Liver (tissue), 8 donors: ENCODE measurements at regions not wholly inside any gene's neighbourhood (a gene's known extent, or its start where the extent isn't known, plus 50 kb on each side); places are given as distances from the start of the nearest gene placed in this dataset.

Experiments used
- DNase-seq: peaks from one replicate; pipeline ENCODE4 v3.0.0-alpha.2; 2017; ENCODE audit warnings: low spot score
- H3K27ac ChIP-seq, 2 donors: one replicate each; pipeline ENCODE4 v1.7.0; 2013; ENCODE audit warnings: inconsistent platforms in 2 of 2, low read length in 2 of 2, control low read depth in 1 of 2, low read depth in 1 of 2, mild to moderate bottlenecking in 1 of 2
- H3K27me3 ChIP-seq, 4 donors: one replicate each; pipeline versions ENCODE4 v1.6.1 to v1.7.0; 2013; ENCODE audit warnings: low read length in 3 of 4, inconsistent platforms in 1 of 4, mild to moderate bottlenecking in 1 of 4, moderate library complexity in 1 of 4; ENCODE audit not compliant: control insufficient read depth in 4 of 4, insufficient read depth in 4 of 4
- H3K36me3 ChIP-seq, 4 donors: one replicate each; pipeline versions ENCODE4 v1.6.1 to v1.7.0; 2013; ENCODE audit warnings: low read length in 3 of 4, mild to moderate bottlenecking in 3 of 4, low read depth in 1 of 4, moderate library complexity in 1 of 4; ENCODE audit not compliant: control insufficient read depth in 4 of 4, insufficient read depth in 3 of 4
- H3K4me1 ChIP-seq, 4 donors: one replicate each; pipeline versions ENCODE4 v1.6.1 to v1.7.0; 2013; ENCODE audit warnings: low read length in 3 of 4, mild to moderate bottlenecking in 3 of 4, moderate library complexity in 1 of 4; ENCODE audit not compliant: control insufficient read depth in 4 of 4, insufficient read depth in 4 of 4
- H3K4me3 ChIP-seq, 3 donors: one replicate each; pipeline versions ENCODE4 v1.6.1 to v1.7.0; 2013; ENCODE audit warnings: low read length in 3 of 3, control low read depth in 1 of 3, low read depth in 1 of 3, mild to moderate bottlenecking in 1 of 3
- H3K9ac ChIP-seq, 2 donors: one replicate each; pipeline ENCODE4 v1.7.0; 2013; ENCODE audit warnings: low read length in 2 of 2, mild to moderate bottlenecking in 2 of 2, moderate library complexity in 2 of 2, control low read depth in 1 of 2, low read depth in 1 of 2
- H3K9me3 ChIP-seq, 4 donors: one replicate each; pipeline versions ENCODE4 v1.6.1 to v1.7.0; 2013; ENCODE audit warnings: low read length in 3 of 4; ENCODE audit not compliant: control insufficient read depth in 4 of 4
- EGR1 ChIP-seq, 2 donors: IDR thresholded peaks; 2 replicates each; pipeline ENCODE4 v1.6.1; 2016 to 2018; ENCODE audit warnings: antibody characterized with exemption in 2 of 2, low read depth in 2 of 2
- FOXA1 ChIP-seq: IDR thresholded peaks from 2 replicates; pipeline ENCODE4 v1.6.1; 2016; ENCODE audit warnings: antibody characterized with exemption
- FOXA2 ChIP-seq: IDR thresholded peaks from 2 replicates; pipeline ENCODE4 v1.6.1; 2016; ENCODE audit warnings: antibody characterized with exemption
- GABPA ChIP-seq, 2 donors: IDR thresholded peaks in 1 of 2; conservative IDR thresholded peaks in 1 of 2; 2 replicates each; pipeline ENCODE4 v1.6.1; 2016; ENCODE audit warnings: antibody characterized with exemption in 2 of 2, mild to moderate bottlenecking in 1 of 2, moderate library complexity in 1 of 2
- HNF4A ChIP-seq, 2 donors: conservative IDR thresholded peaks; 2 replicates each; pipeline ENCODE4 v1.6.1; 2016; ENCODE audit warnings: antibody characterized with exemption in 2 of 2, mild to moderate bottlenecking in 2 of 2
- HNF4G ChIP-seq: IDR thresholded peaks from 2 replicates; pipeline ENCODE4 v1.6.1; 2016; ENCODE audit warnings: antibody characterized with exemption
- JUND ChIP-seq, 2 donors: IDR thresholded peaks; 2 replicates each; pipeline ENCODE4 v1.6.1; 2016; ENCODE audit warnings: antibody characterized with exemption in 2 of 2
- NR2F2 ChIP-seq: IDR thresholded peaks from 2 replicates; pipeline ENCODE4 v1.6.1; 2016; ENCODE audit warnings: antibody characterized with exemption
- RAD21 ChIP-seq, 2 donors: IDR thresholded peaks; 2 replicates each; pipeline ENCODE4 v1.6.1; 2016; ENCODE audit warnings: antibody characterized with exemption in 2 of 2, mild to moderate bottlenecking in 2 of 2
- RXRA ChIP-seq, 2 donors: IDR thresholded peaks; 2 replicates each; pipeline ENCODE4 v1.6.1; 2017 to 2018; ENCODE audit warnings: antibody characterized with exemption in 2 of 2, mild to moderate bottlenecking in 1 of 2
- SP1 ChIP-seq: IDR thresholded peaks from 2 replicates; pipeline ENCODE4 v1.6.1; 2018; ENCODE audit warnings: antibody characterized with exemption, mild to moderate bottlenecking
- YY1 ChIP-seq: IDR thresholded peaks from 2 replicates; pipeline ENCODE4 v1.6.1; 2016; ENCODE audit warnings: antibody characterized with exemption, mild to moderate bottlenecking
- WGBS: extraction: QIAGEN DNeasy Blood & Tissue Kit; methylation state at CpG from one replicate; pipeline ENCODE4 v1.1.7; 2013; 5-methylcytosine and 5-hydroxymethylcytosine counted together
- TF ChIP-seq, protein P1 (sequence below): IDR thresholded peaks from 2 replicates; pipeline ENCODE4 v1.6.1; 2016; ENCODE audit warnings: antibody characterized with exemption
- TF ChIP-seq, protein P2 (sequence below): fragments of 150-350 bp; IDR thresholded peaks from 2 replicates; pipeline ENCODE4 v1.5.1; 2017; ENCODE audit warnings: improper control_type of control experiment, low read depth, low read length; ENCODE audit not compliant: missing input control
- TF ChIP-seq, protein P3 (sequence below): IDR thresholded peaks from 2 replicates; pipeline ENCODE4 v1.6.1; 2016; ENCODE audit warnings: antibody characterized with exemption
- TF ChIP-seq, protein P4 (sequence below): IDR thresholded peaks from 2 replicates; pipeline ENCODE4 v1.6.1; 2016; ENCODE audit warnings: antibody characterized with exemption, mild to moderate bottlenecking
- TF ChIP-seq, protein P5 (sequence below): IDR thresholded peaks from 2 replicates; pipeline ENCODE4 v1.6.1; 2016; ENCODE audit warnings: antibody characterized with exemption
- donor health status: healthy.
- donor health status: healthy.
- donor health status: healthy.
- donor health status: healthy.
- donor health status: healthy.

DNA sequence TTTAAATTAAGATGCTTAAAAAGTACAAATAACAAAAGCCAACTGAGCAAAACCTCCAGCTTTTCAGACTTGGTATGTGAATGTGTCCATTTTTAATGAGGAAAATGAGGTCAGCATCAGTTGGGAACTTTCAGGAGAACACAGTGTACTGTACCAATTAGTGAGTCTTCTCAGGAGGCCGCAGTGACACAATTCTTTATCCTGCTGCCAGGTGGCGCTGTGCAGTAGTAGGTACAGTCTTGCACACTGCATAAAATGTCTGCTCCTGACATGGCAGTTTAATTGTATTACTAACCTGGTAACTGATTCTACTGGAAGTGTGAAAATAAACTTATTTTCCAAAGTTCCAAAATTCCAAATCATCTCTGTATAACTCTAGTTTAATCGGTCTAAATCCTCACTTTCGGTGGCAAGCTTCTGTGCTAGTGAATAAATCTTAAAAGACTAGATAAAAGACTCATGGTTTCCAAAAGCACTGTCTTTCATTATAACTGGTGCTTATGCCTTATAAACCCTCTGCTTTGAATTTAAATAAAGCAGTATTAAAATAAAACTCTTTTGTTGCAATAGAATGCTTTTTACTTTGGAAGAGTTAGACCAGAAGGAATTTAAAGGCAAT lies 214.8 kb upstream of the MMS22L start:
- TF ChIP-seq RXRA (IDR thresholded peaks at IDR 0.05), result peak in 1 of 2 donors; percentile 8
- TF ChIP-seq, protein P1, sequence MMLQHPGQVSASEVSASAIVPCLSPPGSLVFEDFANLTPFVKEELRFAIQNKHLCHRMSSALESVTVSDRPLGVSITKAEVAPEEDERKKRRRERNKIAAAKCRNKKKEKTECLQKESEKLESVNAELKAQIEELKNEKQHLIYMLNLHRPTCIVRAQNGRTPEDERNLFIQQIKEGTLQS, result no peak
- no peak for TF ChIP-seq FOXA2
- TF ChIP-seq, protein P2, sequence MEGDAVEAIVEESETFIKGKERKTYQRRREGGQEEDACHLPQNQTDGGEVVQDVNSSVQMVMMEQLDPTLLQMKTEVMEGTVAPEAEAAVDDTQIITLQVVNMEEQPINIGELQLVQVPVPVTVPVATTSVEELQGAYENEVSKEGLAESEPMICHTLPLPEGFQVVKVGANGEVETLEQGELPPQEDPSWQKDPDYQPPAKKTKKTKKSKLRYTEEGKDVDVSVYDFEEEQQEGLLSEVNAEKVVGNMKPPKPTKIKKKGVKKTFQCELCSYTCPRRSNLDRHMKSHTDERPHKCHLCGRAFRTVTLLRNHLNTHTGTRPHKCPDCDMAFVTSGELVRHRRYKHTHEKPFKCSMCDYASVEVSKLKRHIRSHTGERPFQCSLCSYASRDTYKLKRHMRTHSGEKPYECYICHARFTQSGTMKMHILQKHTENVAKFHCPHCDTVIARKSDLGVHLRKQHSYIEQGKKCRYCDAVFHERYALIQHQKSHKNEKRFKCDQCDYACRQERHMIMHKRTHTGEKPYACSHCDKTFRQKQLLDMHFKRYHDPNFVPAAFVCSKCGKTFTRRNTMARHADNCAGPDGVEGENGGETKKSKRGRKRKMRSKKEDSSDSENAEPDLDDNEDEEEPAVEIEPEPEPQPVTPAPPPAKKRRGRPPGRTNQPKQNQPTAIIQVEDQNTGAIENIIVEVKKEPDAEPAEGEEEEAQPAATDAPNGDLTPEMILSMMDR, result peak; percentile 74
- peak; percentile 85 for TF ChIP-seq YY1
- TF ChIP-seq RAD21 (IDR thresholded peaks at IDR 0.05), result peak; percentile 73 to 81
- TF ChIP-seq GABPA (IDR thresholded peaks at IDR 0.05 in 1 of 2, conservative IDR thresholded peaks at IDR 0.05 in 1 of 2), result no peak
- TF ChIP-seq HNF4G, result no peak
- no peak for TF ChIP-seq JUND (IDR thresholded peaks at IDR 0.05)
- no peak for TF ChIP-seq HNF4A (conservative IDR thresholded peaks at IDR 0.05)
- H3K27ac ChIP-seq, result no peak overlapping the region

DNA sequence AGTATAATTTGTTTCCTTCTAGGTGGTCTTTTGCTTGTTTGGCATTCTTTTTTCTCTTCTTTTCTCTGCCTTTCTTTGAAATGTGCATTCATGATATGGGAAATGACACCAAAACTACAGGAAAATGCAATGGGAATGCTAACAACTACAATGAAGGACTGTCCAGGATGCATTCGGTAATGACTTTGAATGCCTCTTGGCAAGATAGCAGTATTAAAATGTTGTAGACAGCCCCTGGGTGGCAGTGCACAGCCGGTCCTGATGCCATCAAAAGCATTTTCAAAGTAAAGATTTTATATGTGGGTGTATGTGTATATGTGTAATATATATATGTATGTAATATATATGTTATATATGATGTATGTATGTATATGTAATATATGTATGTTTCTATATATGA lies 218.8 kb upstream of the MMS22L start:
- Histone ChIP-seq H3K4me1 (no peaks in the 10 kb centered on the region), H3K36me3 (no peaks in the 10 kb centered on the region), H3K27ac (no peak overlapping the region), H3K9ac (no peak overlapping the region), H3K9me3 (no peaks in the 10 kb centered on the region), H3K4me3 (no peak overlapping the region), H3K27me3 (no peaks in the 10 kb centered on the region)
- TF ChIP-seq GABPA (IDR thresholded peaks at IDR 0.05 in 1 of 2, conservative IDR thresholded peaks at IDR 0.05 in 1 of 2) (no peak), HNF4G (no peak), FOXA1 (no peak)
- TF ChIP-seq, protein P3, sequence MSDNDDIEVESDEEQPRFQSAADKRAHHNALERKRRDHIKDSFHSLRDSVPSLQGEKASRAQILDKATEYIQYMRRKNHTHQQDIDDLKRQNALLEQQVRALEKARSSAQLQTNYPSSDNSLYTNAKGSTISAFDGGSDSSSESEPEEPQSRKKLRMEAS, result no peak
- WGBS, result 50% methylated on average over 2 of the region's 2 CpGs
- DNase-seq, result no peak

More for the DNA sequence above, 214.8 kb upstream of the MMS22L start:
- no peaks in the 10 kb centered on the region for H3K9me3 ChIP-seq
- no peaks in the 10 kb centered on the region for H3K27me3 ChIP-seq
- H3K9ac ChIP-seq, result no peak overlapping the region
- peak; percentile 57 for DNase-seq
- 34% methylated on average over 4 of the region's 4 CpGs for WGBS
- H3K4me3 ChIP-seq, result no peak overlapping the region
- H3K4me1 ChIP-seq, result no peaks in the 10 kb centered on the region
- no peaks in the 10 kb centered on the region for H3K36me3 ChIP-seq

DNA sequence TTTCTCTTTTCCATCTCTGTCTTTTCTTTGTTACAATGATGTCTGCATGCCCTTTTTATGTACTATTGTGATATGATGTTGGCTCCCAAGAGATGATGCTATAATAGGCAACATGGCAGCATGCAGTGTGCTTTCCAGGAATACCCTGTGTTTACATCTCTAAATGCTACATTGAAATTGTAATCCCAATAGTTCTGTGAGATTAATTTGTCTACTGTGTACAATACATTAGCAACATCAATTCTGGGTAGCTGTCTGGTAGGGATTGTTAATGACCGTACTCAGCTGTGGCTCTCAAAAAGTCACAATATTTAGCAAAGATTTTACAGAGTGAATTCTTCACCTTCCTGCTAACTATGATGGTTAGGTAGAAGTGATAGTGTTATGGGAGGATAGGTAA lies 225.6 kb upstream of the MMS22L start:
- Histone ChIP-seq H3K4me1 (no peaks in the 10 kb centered on the region), H3K9me3 (no peaks in the 10 kb centered on the region), H3K27ac (no peak overlapping the region), H3K4me3 (no peak overlapping the region), H3K36me3 (no peaks in the 10 kb centered on the region), H3K27me3 (no peaks in the 10 kb centered on the region), H3K9ac (no peak overlapping the region)
- DNase-seq, result no peak
- WGBS, result 84% methylated on average over 1 of the region's 1 CpG
- TF ChIP-seq, protein P3, result no peak
- TF ChIP-seq, protein P4, sequence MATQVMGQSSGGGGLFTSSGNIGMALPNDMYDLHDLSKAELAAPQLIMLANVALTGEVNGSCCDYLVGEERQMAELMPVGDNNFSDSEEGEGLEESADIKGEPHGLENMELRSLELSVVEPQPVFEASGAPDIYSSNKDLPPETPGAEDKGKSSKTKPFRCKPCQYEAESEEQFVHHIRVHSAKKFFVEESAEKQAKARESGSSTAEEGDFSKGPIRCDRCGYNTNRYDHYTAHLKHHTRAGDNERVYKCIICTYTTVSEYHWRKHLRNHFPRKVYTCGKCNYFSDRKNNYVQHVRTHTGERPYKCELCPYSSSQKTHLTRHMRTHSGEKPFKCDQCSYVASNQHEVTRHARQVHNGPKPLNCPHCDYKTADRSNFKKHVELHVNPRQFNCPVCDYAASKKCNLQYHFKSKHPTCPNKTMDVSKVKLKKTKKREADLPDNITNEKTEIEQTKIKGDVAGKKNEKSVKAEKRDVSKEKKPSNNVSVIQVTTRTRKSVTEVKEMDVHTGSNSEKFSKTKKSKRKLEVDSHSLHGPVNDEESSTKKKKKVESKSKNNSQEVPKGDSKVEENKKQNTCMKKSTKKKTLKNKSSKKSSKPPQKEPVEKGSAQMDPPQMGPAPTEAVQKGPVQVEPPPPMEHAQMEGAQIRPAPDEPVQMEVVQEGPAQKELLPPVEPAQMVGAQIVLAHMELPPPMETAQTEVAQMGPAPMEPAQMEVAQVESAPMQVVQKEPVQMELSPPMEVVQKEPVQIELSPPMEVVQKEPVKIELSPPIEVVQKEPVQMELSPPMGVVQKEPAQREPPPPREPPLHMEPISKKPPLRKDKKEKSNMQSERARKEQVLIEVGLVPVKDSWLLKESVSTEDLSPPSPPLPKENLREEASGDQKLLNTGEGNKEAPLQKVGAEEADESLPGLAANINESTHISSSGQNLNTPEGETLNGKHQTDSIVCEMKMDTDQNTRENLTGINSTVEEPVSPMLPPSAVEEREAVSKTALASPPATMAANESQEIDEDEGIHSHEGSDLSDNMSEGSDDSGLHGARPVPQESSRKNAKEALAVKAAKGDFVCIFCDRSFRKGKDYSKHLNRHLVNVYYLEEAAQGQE, result no peak
- TF ChIP-seq RXRA (IDR thresholded peaks at IDR 0.05) (no peak), FOXA2 (no peak), EGR1 (IDR thresholded peaks at IDR 0.05; ENCODE audit: low read depth in 2 of 2) (no peak), NR2F2 (no peak), SP1 (no peak)
- TF ChIP-seq, protein P1, result no peak
- TF ChIP-seq, protein P5, sequence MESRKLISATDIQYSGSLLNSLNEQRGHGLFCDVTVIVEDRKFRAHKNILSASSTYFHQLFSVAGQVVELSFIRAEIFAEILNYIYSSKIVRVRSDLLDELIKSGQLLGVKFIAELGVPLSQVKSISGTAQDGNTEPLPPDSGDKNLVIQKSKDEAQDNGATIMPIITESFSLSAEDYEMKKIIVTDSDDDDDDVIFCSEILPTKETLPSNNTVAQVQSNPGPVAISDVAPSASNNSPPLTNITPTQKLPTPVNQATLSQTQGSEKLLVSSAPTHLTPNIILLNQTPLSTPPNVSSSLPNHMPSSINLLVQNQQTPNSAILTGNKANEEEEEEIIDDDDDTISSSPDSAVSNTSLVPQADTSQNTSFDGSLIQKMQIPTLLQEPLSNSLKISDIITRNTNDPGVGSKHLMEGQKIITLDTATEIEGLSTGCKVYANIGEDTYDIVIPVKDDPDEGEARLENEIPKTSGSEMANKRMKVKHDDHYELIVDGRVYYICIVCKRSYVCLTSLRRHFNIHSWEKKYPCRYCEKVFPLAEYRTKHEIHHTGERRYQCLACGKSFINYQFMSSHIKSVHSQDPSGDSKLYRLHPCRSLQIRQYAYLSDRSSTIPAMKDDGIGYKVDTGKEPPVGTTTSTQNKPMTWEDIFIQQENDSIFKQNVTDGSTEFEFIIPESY, result no peak
- TF ChIP-seq, protein P2, result no peak
